DMS153 treated with DMSO at 0.1 percent for 48 hours (cell line): ENCODE measurements at regions not wholly inside any gene's neighbourhood (a gene's known extent, or its start where the extent isn't known, plus 50 kb on each side); places are given as distances from the start of the nearest gene placed in this dataset.
"Not testable (repeated sequence)": the region's sequence is repeated elsewhere in the genome, so short reads cannot be mapped to it uniquely, and the experiment has no call there.

Experiments
- DNase-seq: peaks from one replicate; lab custom pipeline; 2025; ENCODE audit not compliant: unreplicated experiment; lab: John Stamatoyannopoulos, UW

GRCh38 chr6:96276305-96276704 is 245.3 kb upstream of the UFL1 start:
- DNase-seq, result no peak

GRCh38 chr6:96276856-96277255 is 244.8 kb upstream of the UFL1 start:
- no peak for DNase-seq

- no peak for DNase-seq
Measured at GRCh38 chr6:96279084-96279483, 242.5 kb upstream of the UFL1 start.

GRCh38 chr6:96286503-96286902 is 235.1 kb upstream of the UFL1 start:
- DNase-seq, result no peak

- no peak for DNase-seq
Measured at GRCh38 chr6:96299525-96299924, 222.1 kb upstream of the UFL1 start.

- DNase-seq, result no peak
Measured at GRCh38 chr6:96301023-96301422, 220.6 kb upstream of the UFL1 start.

GRCh38 chr6:96301781-96302180 is 219.8 kb upstream of the UFL1 start:
- DNase-seq, result no peak

- DNase-seq, result no peak
Measured at GRCh38 chr6:96302991-96303390, 218.6 kb upstream of the UFL1 start.

- DNase-seq, result no peak
Measured at GRCh38 chr6:96304997-96305396, 216.6 kb upstream of the UFL1 start.

- no peak for DNase-seq
Measured at GRCh38 chr6:96330884-96331283, 190.7 kb upstream of the UFL1 start.

GRCh38 chr6:96340164-96340563 is 181.4 kb upstream of the UFL1 start:
- no peak for DNase-seq

- DNase-seq, result no peak
Measured at GRCh38 chr6:96345501-96345900, 176.1 kb upstream of the UFL1 start.

- no peak for DNase-seq
Measured at GRCh38 chr6:96381246-96381645, 140.4 kb upstream of the UFL1 start.

- peak; percentile 49 for DNase-seq
Measured at GRCh38 chr6:96391776-96392360, 129.7 kb upstream of the UFL1 start.

GRCh38 chr6:96394727-96395126 is 126.9 kb upstream of the UFL1 start:
- DNase-seq, result no peak

- no peak for DNase-seq
Measured at GRCh38 chr6:96410467-96410866, 111.1 kb upstream of the UFL1 start.

GRCh38 chr6:96420294-96420693 is 101.3 kb upstream of the UFL1 start:
- no peak for DNase-seq

- no peak for DNase-seq
Measured at GRCh38 chr6:96433950-96434349, 87.7 kb upstream of the UFL1 start.

GRCh38 chr6:96436398-96436797 is 85.2 kb upstream of the UFL1 start:
- DNase-seq, result no peak

- DNase-seq, result not testable (repeated sequence)
Measured at GRCh38 chr6:96437228-96437627, 84.4 kb upstream of the UFL1 start.

GRCh38 chr6:96450082-96450769 is 71.4 kb upstream of the UFL1 start:
- no peak for DNase-seq

- DNase-seq, result no peak
Measured at GRCh38 chr6:96450770-96451130, 70.9 kb upstream of the UFL1 start.

GRCh38 chr6:96458771-96459170 is 62.8 kb upstream of the UFL1 start:
- DNase-seq, result no peak
